Epithelial cell of prostate (primary cell): ENCODE measurements at regions not wholly inside any gene's neighbourhood (a gene's known extent, or its start where the extent isn't known, plus 50 kb on each side); places are given as distances from the start of the nearest gene placed in this dataset.
"Not testable (repeated sequence)": the region's sequence is repeated elsewhere in the genome, so short reads cannot be mapped to it uniquely, and the experiment has no call there.

Experiments
- DNase-seq: peaks from one replicate; pipeline ENCODE4 v3.0.0-alpha.2; 2011; ENCODE audit warnings: low read depth, low spot score
- H3K27ac ChIP-seq: fragments of 450-650 bp; 2 replicates; pipeline ENCODE4 v1.5.1; 2017; ENCODE audit warnings: mild to moderate bottlenecking

- no peak overlapping the region for H3K27ac ChIP-seq
- DNase-seq = no peak
Observed at GRCh38 chr5:77871946-77872345, 95.8 kb upstream of the TBCA start.

GRCh38 chr5:77871016-77871415 lies 94.9 kb upstream of the TBCA start:
- DNase-seq = no peak
- H3K27ac ChIP-seq = no peak overlapping the region

- no peak for DNase-seq
- H3K27ac ChIP-seq = no peak overlapping the region
Observed at GRCh38 chr5:77869116-77869798, 93.1 kb upstream of the TBCA start.

DNA sequence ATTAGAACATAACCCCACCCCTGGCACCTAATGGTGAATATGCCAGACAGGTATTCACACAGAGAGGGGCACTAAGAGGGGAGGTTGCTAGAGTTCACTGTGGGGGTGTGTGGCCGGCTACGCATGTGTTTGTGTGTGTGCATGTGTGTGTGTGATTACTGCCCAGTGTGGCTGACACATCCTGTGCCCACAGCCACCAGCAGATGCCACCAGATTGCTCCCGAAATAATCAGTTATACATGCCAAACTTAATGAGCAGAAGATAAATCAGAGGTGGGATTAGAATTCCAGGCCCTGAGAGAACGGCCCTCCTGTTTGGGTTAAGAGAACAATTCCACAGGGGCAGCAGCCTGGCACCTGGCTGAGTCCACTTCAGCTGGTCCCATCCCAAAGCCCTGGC lies 91.8 kb upstream of the TBCA start:
- no peak overlapping the region for H3K27ac ChIP-seq
- DNase-seq = no peak

DNA sequence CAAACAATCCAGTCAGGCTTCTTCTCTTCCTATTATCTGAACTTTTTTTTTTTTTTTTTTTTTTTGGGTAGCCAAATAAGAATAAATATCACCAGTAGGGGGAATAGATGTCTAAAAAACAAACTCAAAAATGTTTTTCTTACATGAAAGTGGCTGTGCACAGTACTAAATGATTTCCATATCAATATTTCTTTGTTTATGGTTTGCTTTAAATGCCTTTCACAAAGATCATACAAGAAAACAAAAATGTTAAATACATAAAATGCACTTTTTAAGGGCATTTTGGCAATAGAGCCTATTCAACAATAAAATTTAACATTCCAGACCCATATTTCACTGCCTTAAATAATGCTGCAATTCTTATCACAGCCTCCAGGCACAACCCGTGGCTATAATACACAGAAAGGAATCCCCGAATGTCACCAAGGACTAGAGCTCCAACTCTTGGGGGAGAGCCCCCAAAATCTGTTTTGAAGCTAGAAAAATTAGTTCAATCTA lies 91.1 kb upstream of the TBCA start:
- no peak overlapping the region for H3K27ac ChIP-seq
- no peak for DNase-seq

DNA sequence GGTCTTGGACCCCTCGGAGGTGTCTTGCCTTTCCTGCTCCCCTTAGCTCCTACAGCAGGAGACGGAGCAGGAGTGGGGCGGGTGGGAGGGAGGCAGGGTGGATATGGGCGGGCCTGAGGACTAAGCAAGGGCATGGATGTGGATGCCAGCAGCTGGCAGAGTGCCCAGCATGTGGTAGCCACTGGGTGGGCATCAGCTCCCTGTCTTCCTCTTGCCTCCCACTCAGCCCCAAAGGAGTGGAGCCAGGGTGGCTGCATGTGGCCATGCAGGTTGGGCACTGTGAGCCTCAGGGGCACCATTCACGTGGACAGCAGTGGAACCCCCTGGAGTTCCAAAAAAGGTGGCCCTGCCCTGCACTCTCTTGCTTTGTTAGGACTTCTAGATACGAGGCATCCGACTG lies 90.1 kb upstream of the TBCA start:
- no peak overlapping the region for H3K27ac ChIP-seq
- no peak for DNase-seq

GRCh38 chr5:77864997-77865396 lies 88.9 kb upstream of the TBCA start:
- DNase-seq = no peak
- H3K27ac ChIP-seq = no peak overlapping the region

DNA sequence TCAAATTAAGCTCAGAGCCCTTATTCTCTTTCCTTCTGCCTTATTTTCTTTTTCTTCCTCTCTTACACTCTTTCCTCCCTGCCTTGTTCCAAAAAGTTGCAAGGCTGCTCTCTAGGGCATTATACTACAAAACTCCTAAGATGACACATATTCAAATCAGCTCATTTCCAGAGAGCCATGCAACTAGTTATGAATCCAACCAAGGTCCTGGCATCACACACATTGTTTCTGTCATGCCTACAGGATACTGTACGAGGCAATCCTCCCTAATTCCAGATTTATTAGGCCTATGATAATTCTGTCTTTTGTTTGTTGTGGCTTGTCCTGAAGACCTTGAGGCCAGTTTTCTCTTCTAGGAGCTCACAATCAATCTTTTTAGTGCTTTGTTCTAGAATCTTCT lies 87.0 kb upstream of the TBCA start:
- no peak overlapping the region for H3K27ac ChIP-seq
- DNase-seq = no peak

- H3K27ac ChIP-seq = no peak overlapping the region
- no peak for DNase-seq
Observed at GRCh38 chr5:77861576-77861975, 85.4 kb upstream of the TBCA start.

DNA sequence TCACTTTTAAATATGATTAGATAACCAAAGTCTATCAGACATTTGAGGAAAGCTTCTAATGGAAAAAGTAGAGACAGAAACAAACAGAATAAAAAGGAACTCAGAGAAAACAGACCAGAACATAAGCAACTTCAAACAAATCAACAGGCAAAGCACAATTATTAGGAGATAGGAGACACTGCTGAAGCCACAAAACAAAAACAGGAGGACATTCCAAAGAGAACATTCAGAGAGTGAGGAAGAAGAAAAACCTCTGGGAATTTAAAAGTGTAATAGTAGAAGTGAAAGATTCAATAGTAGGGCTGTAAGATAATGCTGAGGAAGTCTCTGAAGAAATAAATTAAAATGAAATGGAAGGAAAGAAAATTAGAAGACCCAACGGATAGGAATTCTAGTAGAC lies 83.2 kb upstream of the TBCA start:
- DNase-seq = no peak
- H3K27ac ChIP-seq = no peak overlapping the region

GRCh38 chr5:77858678-77859077 lies 82.5 kb upstream of the TBCA start:
- not testable (repeated sequence) for DNase-seq, H3K27ac ChIP-seq

DNA sequence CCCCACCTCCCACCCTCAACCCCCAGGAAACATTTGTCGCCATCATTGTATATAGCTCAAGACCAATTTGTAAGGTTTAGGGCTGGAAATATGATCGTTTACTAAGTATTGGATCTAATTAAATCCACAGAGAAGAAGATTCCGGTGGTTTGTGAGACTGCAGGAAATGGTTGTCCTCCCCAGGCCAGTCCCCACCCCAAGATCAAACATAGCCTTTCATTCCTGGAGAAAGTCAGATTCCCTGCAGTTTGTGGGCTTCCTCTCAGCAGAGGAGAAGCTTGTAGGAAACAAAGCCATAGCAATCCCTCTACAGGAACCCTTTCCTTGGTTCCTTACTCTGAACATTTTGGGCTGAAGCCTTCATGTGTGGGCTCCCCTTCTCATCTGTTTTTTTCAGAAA lies 79.2 kb upstream of the TBCA start:
- no peak for DNase-seq
- H3K27ac ChIP-seq = no peak overlapping the region

GRCh38 chr5:77853353-77853907 lies 77.3 kb upstream of the TBCA start:
- DNase-seq = no peak
- H3K27ac ChIP-seq = no peak overlapping the region

DNA sequence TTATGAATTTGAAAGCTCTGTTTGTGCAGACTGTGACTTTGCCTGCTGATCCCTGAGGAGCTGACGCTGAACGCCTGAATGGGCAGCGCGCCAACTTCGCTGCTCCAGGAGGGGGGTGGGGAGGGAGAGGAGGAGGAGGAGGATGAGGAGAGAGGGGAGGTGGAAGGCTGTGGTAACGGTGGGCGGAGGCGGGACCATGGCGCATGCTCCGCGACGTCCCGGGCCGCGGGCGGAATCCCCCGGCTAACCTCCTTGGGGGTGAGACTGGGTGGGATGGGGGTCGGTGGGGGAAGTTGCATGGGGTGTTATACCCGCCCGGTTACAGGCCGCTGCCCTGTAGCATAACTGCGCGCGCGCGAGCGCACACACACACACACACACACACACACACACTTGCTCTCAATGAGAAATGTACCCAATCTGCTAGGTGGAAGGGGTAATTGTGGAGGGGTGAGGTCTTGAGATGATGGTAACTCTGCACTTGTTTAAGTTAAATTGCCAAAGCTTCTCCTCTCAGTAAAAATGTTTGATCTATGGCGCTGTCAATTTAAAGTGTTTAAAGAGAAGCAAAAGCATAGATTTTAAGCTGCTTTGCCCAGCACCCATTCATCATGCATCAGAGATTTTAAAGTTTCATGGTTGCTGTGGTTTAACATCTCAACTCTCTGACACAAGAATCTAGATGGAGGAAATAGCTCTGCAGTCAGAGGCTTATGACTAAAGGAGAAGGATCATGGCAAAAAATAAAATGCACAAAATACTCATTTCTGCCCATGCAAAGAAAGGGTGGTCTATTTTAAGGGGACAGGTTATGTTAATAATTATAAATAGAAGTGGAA lies 76.6 kb upstream of the TBCA start:
- no peak for DNase-seq
- H3K27ac ChIP-seq = no peak overlapping the region

DNA sequence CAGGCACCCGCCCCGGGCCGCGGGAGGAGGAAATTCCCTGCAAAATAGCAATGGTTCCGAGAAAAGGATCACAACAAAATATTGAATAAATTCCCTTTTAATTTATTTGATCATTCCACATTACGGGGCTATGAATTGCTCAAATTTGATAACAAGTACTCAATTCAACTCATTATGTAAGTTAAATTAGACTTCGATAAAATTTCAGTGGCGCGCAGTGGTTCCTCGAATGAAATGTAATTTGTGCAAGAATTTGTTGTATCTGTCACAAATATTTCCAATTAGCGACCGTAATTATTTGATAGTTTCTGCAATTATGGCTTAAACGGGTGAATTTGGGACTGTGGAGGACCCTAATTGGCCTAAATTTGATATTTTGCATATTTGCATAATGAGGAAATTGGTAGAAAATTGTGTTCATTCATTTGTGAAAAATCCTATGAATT lies 76.0 kb upstream of the TBCA start:
- no peak for DNase-seq
- no peak overlapping the region for H3K27ac ChIP-seq

DNA sequence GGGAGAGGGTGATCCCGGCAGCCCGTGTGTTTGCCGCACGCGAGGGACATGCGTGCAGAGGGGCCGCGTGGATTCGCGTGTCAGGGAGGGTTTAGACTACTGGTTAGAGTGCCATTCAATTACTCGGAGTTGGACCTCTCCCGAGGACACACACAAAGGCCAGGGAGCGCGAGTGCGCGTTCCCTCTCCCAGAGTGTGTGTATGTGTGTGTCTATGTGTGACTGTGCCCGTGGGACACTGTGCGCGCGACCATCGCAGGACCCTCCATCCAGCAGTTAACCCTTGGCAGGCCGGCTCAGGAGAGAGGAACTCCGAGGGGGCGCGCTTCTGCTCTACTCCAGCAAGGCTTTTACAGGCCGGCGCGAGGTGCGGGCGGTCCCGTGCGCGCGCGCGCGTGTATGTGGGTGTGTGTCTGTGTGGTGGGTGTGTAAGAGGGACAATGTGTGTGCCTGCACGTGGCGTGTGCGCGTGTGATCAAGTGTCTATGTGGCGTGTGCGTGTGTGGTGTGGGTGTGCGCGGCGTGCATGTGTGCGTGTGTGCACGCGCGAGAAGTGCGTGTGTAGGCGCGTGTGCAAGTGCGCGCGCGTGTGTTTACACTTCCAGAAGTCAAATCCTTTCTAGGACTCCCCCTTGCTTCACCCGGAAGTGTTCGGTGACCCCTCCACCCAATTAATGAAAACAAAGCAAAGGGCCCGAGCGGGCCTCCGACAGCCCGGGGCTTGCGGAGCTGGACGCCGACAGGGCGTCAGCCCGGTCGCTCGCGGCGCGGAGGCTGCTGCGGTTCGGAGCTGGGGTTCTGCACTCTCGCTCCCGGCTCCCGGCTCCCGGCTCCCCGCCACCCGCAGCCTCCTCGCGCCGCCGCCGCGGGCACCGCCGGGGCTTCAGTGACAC lies 75.3 kb upstream of the TBCA start:
- no peak overlapping the region for H3K27ac ChIP-seq
- no peak for DNase-seq

GRCh38 chr5:77850536-77851175 lies 74.5 kb upstream of the TBCA start:
- no peak overlapping the region for H3K27ac ChIP-seq
- DNase-seq = no peak

- H3K27ac ChIP-seq = no peak overlapping the region
- no peak for DNase-seq
Observed at GRCh38 chr5:77849308-77849900, 73.3 kb upstream of the TBCA start.

DNA sequence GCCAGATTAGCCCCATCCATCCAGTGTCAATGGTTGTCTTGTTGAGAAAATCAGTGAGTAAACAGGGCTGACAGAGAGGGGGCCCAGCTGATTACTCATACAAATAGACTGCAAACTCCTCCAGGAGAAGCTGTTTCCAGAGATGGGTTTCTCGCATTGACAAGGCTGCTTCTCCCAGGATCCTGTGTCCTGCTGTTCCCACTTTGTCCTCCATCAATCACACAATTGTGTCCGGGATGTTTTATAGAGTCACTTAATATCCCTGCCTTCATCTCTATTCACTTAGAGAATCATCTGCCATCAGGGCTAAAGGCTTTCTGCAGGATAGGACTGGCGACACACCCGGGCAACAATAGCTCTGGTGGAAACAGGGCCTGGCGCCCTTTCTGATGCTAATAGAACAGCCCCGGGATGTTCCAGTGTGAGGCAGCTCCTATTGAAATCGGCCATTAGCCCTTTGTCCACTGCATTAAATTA lies 71.7 kb upstream of the TBCA start:
- no peak for DNase-seq
- no peak overlapping the region for H3K27ac ChIP-seq

GRCh38 chr5:77847129-77847460 lies 71.0 kb upstream of the TBCA start:
- H3K27ac ChIP-seq = no peak overlapping the region
- DNase-seq = no peak
